Mesenchymal stem cell (in vitro differentiated cells and primary cell): ENCODE measurements at regions not wholly inside any gene's neighbourhood (a gene's known extent, or its start where the extent isn't known, plus 50 kb on each side); places are given as distances from the start of the nearest gene placed in this dataset.

Experiments
- DNase-seq: peaks from one replicate; pipeline ENCODE4 v3.0.0-alpha.2; 2013
- H2AFZ ChIP-seq: one replicate; pipeline ENCODE4 v1.6.1; 2013; ENCODE audit warnings: low read depth, mild to moderate bottlenecking, control low read depth, inconsistent platforms, low read length, moderate library complexity
- H2AK5ac ChIP-seq: 2 replicates; pipeline ENCODE4 v1.6.1; 2013; ENCODE audit warnings: low read length, moderate library complexity, mild to moderate bottlenecking, inconsistent platforms; ENCODE audit not compliant: severe bottlenecking
- H2BK120ac ChIP-seq: one replicate; pipeline ENCODE4 v1.6.1; 2013; ENCODE audit warnings: low read depth, mild to moderate bottlenecking, inconsistent platforms, low read length, moderate library complexity
- H2BK12ac ChIP-seq, 2 experiments: one replicate each; pipeline ENCODE4 v1.6.1; 2013; ENCODE audit warnings: inconsistent platforms in 2 of 2, low read length in 2 of 2, mild to moderate bottlenecking in 2 of 2, moderate library complexity in 2 of 2, control low read depth in 1 of 2
- H2BK15ac ChIP-seq: one replicate; pipeline ENCODE4 v1.6.1; 2013; ENCODE audit warnings: mild to moderate bottlenecking, low read depth, inconsistent platforms; ENCODE audit not compliant: poor library complexity, severe bottlenecking
- H2BK5ac ChIP-seq: 2 replicates; pipeline ENCODE4 v1.6.1; 2013; ENCODE audit warnings: low read depth, mild to moderate bottlenecking, low read length, control low read depth, inconsistent platforms; ENCODE audit not compliant: poor library complexity, severe bottlenecking
- H3K14ac ChIP-seq, 2 experiments: one replicate each; pipeline ENCODE4 v1.6.1; 2013; ENCODE audit warnings: inconsistent platforms in 2 of 2, low read length in 2 of 2, control low read depth in 1 of 2, mild to moderate bottlenecking in 1 of 2, moderate library complexity in 1 of 2
- H3K18ac ChIP-seq, 2 experiments: one replicate each; pipeline ENCODE4 v1.6.1; 2013; ENCODE audit warnings: inconsistent platforms in 2 of 2, low read length in 2 of 2, control low read depth in 1 of 2, low read depth in 1 of 2, mild to moderate bottlenecking in 1 of 2
- H3K23ac ChIP-seq, 2 experiments: one replicate each; pipeline ENCODE4 v1.6.1; 2013; ENCODE audit warnings: inconsistent platforms in 2 of 2, low read length in 2 of 2, mild to moderate bottlenecking in 2 of 2, moderate library complexity in 2 of 2, control low read depth in 1 of 2
- H3K27ac ChIP-seq: 2 replicates; pipeline ENCODE4 v1.5.1; 2013; ENCODE audit warnings: mild to moderate bottlenecking, moderate library complexity, low read length, control low read depth, inconsistent platforms; ENCODE audit not compliant: poor library complexity, severe bottlenecking
- H3K27me3 ChIP-seq, 2 experiments: 2 replicates each; pipeline versions ENCODE4 v1.6.1 to v1.7.0; 2013; ENCODE audit warnings: low read length in 2 of 2, mild to moderate bottlenecking in 2 of 2, moderate library complexity in 2 of 2, control low read depth in 1 of 2, inconsistent platforms in 1 of 2; ENCODE audit not compliant: control insufficient read depth in 1 of 2, insufficient read depth in 1 of 2
- H3K36me3 ChIP-seq, 2 experiments: 2 replicates each; pipeline versions ENCODE4 v1.6.1 to v1.7.0; 2013; ENCODE audit warnings: low read length in 2 of 2, control low read depth in 1 of 2, inconsistent platforms in 1 of 2, low read depth in 1 of 2, mild to moderate bottlenecking in 1 of 2; ENCODE audit not compliant: insufficient read depth in 2 of 2, control insufficient read depth in 1 of 2
- H3K4ac ChIP-seq, 2 experiments: one replicate each; pipeline ENCODE4 v1.6.1; 2013; ENCODE audit warnings: inconsistent platforms in 2 of 2, low read length in 2 of 2, mild to moderate bottlenecking in 2 of 2, moderate library complexity in 2 of 2, control low read depth in 1 of 2, low read depth in 1 of 2
- H3K4me1 ChIP-seq: 2 replicates; pipeline ENCODE4 v1.6.1; 2013; ENCODE audit warnings: low read depth, low read length, control low read depth; ENCODE audit not compliant: control insufficient read depth, insufficient read depth
- H3K4me2 ChIP-seq: 2 replicates; pipeline ENCODE4 v1.6.1; 2013; ENCODE audit warnings: low read length, mild to moderate bottlenecking, inconsistent platforms; ENCODE audit not compliant: poor library complexity, severe bottlenecking
- H3K4me3 ChIP-seq, 2 experiments: 2 replicates each; pipeline versions ENCODE4 v1.5.1 to v1.7.0; 2013; ENCODE audit warnings: low read length in 2 of 2, mild to moderate bottlenecking in 2 of 2, control low read depth in 1 of 2, low read depth in 1 of 2; ENCODE audit not compliant: insufficient read depth in 1 of 2
- H3K79me1 ChIP-seq: replicated peaks from 2 replicates; pipeline ENCODE4 v1.6.1; 2013; ENCODE audit warnings: mild to moderate bottlenecking, control low read depth, low read length, inconsistent platforms; ENCODE audit not compliant: poor library complexity, severe bottlenecking
- H3K9ac ChIP-seq: 2 replicates; pipeline ENCODE4 v1.7.0; 2013; ENCODE audit warnings: mild to moderate bottlenecking, low read length, moderate library complexity
- H3K9me3 ChIP-seq: 2 replicates; pipeline ENCODE4 v1.7.0; 2013; ENCODE audit warnings: mild to moderate bottlenecking, low read length; ENCODE audit not compliant: control insufficient read depth
- H4K8ac ChIP-seq: one replicate; pipeline ENCODE4 v1.6.1; 2013; ENCODE audit warnings: inconsistent platforms, mild to moderate bottlenecking, low read length, moderate library complexity
- H4K91ac ChIP-seq: one replicate; pipeline ENCODE4 v1.6.1; 2013; ENCODE audit warnings: mild to moderate bottlenecking, low read length, inconsistent platforms
- WGBS: methylation state at CpG from one replicate; pipeline ENCODE4 v1.1.7; 2013; ENCODE audit warnings: mixed read lengths; 5-methylcytosine and 5-hydroxymethylcytosine counted together

GRCh38 chr7:155188821-155189581, 108.7 kb upstream of the INSIG1 start:
- Histone ChIP-seq H4K8ac (no peak overlapping the region), H2AK5ac (no peak overlapping the region), H3K4me3 (no peak overlapping the region), H3K27me3 (no peaks in the 10 kb centered on the region), H3K4ac (no peak overlapping the region), H2BK5ac (no peak overlapping the region), H3K9ac (no peak overlapping the region), H3K9me3 (peaks cover 29% of the 10 kb centered on the region), H2AFZ (no peak overlapping the region), H3K23ac (no peak overlapping the region), H2BK120ac (no peak overlapping the region), H4K91ac (no peak overlapping the region), H3K18ac (no peak overlapping the region), H2BK15ac (no peak overlapping the region), H3K4me1 (peaks cover 4% of the 10 kb centered on the region), H2BK12ac (no peak overlapping the region), H3K27ac (no peak overlapping the region), H3K36me3 (no peaks in the 10 kb centered on the region), H3K14ac (no peak overlapping the region), H3K79me1 (no peaks in the 10 kb centered on the region), H3K4me2 (no peak overlapping the region)
- peak; percentile 24 for DNase-seq
- 80% methylated on average over 13 of the region's 13 CpGs for WGBS

GRCh38 chr7:155189590-155189989, 108.1 kb upstream of the INSIG1 start:
- H2AFZ ChIP-seq, result no peak overlapping the region
- peaks cover 4% of the 10 kb centered on the region for H3K4me1 ChIP-seq
- no peak overlapping the region for H2BK15ac ChIP-seq
- H3K4ac ChIP-seq, result no peak overlapping the region
- no peak for DNase-seq
- H3K4me2 ChIP-seq, result no peak overlapping the region
- H3K14ac ChIP-seq, result no peak overlapping the region
- H3K9ac ChIP-seq, result no peak overlapping the region
- no peak overlapping the region for H4K8ac ChIP-seq
- no peaks in the 10 kb centered on the region for H3K36me3 ChIP-seq
- no peak overlapping the region for H3K18ac ChIP-seq
- no peaks in the 10 kb centered on the region for H3K27me3 ChIP-seq
- 83% methylated on average over 12 of the region's 13 CpGs for WGBS
- no peaks in the 10 kb centered on the region for H3K79me1 ChIP-seq
- H4K91ac ChIP-seq, result no peak overlapping the region
- no peak overlapping the region for H3K4me3 ChIP-seq
- H3K27ac ChIP-seq, result no peak overlapping the region
- peaks cover 24% of the 10 kb centered on the region for H3K9me3 ChIP-seq
- no peak overlapping the region for H3K23ac ChIP-seq
- H2BK120ac ChIP-seq, result no peak overlapping the region
- no peak overlapping the region for H2BK5ac ChIP-seq
- H2BK12ac ChIP-seq, result no peak overlapping the region
- no peak overlapping the region for H2AK5ac ChIP-seq

- 26% methylated on average over 28 of the region's 28 CpGs for WGBS
- no peak overlapping the region for H2BK120ac ChIP-seq
- H4K8ac ChIP-seq, result no peak overlapping the region
- no peak overlapping the region for H3K14ac ChIP-seq
- no peak overlapping the region for H2BK12ac ChIP-seq
- H3K4ac ChIP-seq, result no peak overlapping the region
- no peak overlapping the region for H3K4me2 ChIP-seq
- H3K36me3 ChIP-seq, result no peaks in the 10 kb centered on the region
- DNase-seq, result peak; percentile 21
- no peak overlapping the region for H2AK5ac ChIP-seq
- no peaks in the 10 kb centered on the region for H3K27me3 ChIP-seq
- H3K4me1 ChIP-seq, result peaks cover 4% of the 10 kb centered on the region
- H2BK5ac ChIP-seq, result no peak overlapping the region
- H3K4me3 ChIP-seq, result peak overlapping the region in 1 of 2 experiments; percentile 74
- H3K9ac ChIP-seq, result peak overlapping the region; percentile 49
- no peak overlapping the region for H3K27ac ChIP-seq
- no peak overlapping the region for H2BK15ac ChIP-seq
- no peak overlapping the region for H3K18ac ChIP-seq
- H3K23ac ChIP-seq, result no peak overlapping the region
- H3K9me3 ChIP-seq, result peaks cover 23% of the 10 kb centered on the region
- H4K91ac ChIP-seq, result no peak overlapping the region
- H2AFZ ChIP-seq, result no peak overlapping the region
- no peaks in the 10 kb centered on the region for H3K79me1 ChIP-seq
Measured at GRCh38 chr7:155190688-155191087, 107.0 kb upstream of the INSIG1 start.

GRCh38 chr7:155191137-155191536, 106.5 kb upstream of the INSIG1 start:
- Histone ChIP-seq H2AFZ (no peak overlapping the region), H3K27me3 (no peaks in the 10 kb centered on the region), H2BK12ac (no peak overlapping the region), H3K27ac (no peak overlapping the region), H2BK5ac (no peak overlapping the region), H3K9me3 (peaks cover 22% of the 10 kb centered on the region), H2BK15ac (no peak overlapping the region), H3K79me1 (no peaks in the 10 kb centered on the region), H3K4me2 (no peak overlapping the region), H3K14ac (no peak overlapping the region), H3K9ac (peak overlapping the region; percentile 49), H3K4me1 (peaks cover 4% of the 10 kb centered on the region), H3K4me3 (peak overlapping the region in 1 of 2 experiments; percentile 74), H3K23ac (no peak overlapping the region), H4K8ac (no peak overlapping the region), H2AK5ac (no peak overlapping the region), H2BK120ac (no peak overlapping the region), H3K4ac (no peak overlapping the region), H3K18ac (no peak overlapping the region), H4K91ac (no peak overlapping the region), H3K36me3 (no peaks in the 10 kb centered on the region)
- 79% methylated on average over 14 of the region's 14 CpGs for WGBS
- DNase-seq, result no peak
